ENCODE measurements at regions not wholly inside any gene's neighbourhood (a gene's known extent, or its start where the extent isn't known, plus 50 kb on each side); places are given as distances from the start of the nearest gene placed in this dataset.
"Not testable (repeated sequence)": the region's sequence is repeated elsewhere in the genome, so short reads cannot be mapped to it uniquely, and the experiment has no call there.

- no peak overlapping the region for H3K4me3 ChIP-seq (ENCODE audit: low read depth in 1 of 2, low read length in 2 of 2)
- no peaks in the 10 kb centered on the region for H3K27me3 ChIP-seq (ENCODE audit: control insufficient read depth in 1 of 2, insufficient read depth in 2 of 2, low read length in 2 of 2)
- no peak overlapping the region for H3K27ac ChIP-seq (ENCODE audit: low read depth, low read length)
- no peaks in the 10 kb centered on the region for H3K4me1 ChIP-seq (ENCODE audit: control insufficient read depth in 1 of 2, insufficient read depth in 2 of 2, low read length in 2 of 2)
- no peaks in the 10 kb centered on the region for H3K9me3 ChIP-seq (ENCODE audit: control insufficient read depth in 1 of 2, low read length in 2 of 2)
- no peaks in the 10 kb centered on the region for H3K36me3 ChIP-seq (ENCODE audit: control insufficient read depth in 1 of 2, insufficient read depth in 2 of 2, low read length in 2 of 2)
- H3K9ac ChIP-seq (ENCODE audit: low read depth in 1 of 2, low read length in 2 of 2) = no peak overlapping the region
Measured at GRCh38 chr1:70587872-70588366, 176.9 kb downstream of the CTH start.

DNA sequence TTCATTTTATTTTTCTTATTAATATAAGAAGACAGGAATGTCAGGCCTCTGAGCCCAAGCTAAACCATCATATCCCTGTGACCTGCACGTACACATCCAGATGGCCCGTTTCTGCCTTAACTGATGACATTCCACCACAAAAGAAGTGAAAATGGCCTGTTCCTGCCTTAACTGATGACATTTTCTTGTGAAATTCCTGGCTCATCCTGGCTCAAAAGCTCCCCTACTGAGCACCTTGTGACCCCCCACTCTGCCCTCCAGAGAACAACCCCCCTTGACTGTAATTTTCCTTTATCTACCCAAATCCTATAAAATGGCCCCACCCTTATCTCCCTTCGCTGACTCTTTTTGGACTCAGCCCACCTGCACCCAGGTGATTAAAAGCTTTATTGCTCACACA, 182.5 kb downstream of the CTH start:
- H3K9ac ChIP-seq (ENCODE audit: low read depth in 1 of 2, low read length in 2 of 2); H3K4me3 ChIP-seq (ENCODE audit: low read depth in 1 of 2, low read length in 2 of 2); H3K27me3 ChIP-seq (ENCODE audit: control insufficient read depth in 1 of 2, insufficient read depth in 2 of 2, low read length in 2 of 2); H3K36me3 ChIP-seq (ENCODE audit: control insufficient read depth in 1 of 2, insufficient read depth in 2 of 2, low read length in 2 of 2); H3K9me3 ChIP-seq (ENCODE audit: control insufficient read depth in 1 of 2, low read length in 2 of 2); H3K27ac ChIP-seq (ENCODE audit: low read depth, low read length); H3K4me1 ChIP-seq (ENCODE audit: control insufficient read depth in 1 of 2, insufficient read depth in 2 of 2, low read length in 2 of 2): not testable (repeated sequence)

DNA sequence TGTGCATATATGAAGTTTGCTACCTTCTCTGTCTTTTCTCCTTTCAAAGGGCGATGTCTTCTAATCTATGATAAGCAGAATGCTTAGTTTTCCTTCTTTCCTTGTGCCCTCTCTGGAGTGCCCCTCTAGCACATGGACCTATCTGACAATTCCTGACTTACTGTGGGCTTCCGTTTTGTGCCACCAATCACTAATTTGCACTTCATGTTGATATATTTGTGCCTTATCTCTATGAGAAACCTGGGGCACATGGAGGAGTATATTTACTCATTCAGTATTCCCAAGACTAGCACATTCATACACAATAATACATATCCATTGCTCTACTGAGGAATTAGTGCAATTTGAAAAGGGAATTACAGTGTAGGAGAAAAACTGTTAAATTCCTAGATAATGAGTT, 197.7 kb downstream of the CTH start:
- Histone ChIP-seq H3K4me1 (ENCODE audit: control insufficient read depth in 1 of 2, insufficient read depth in 2 of 2, low read length in 2 of 2) (no peaks in the 10 kb centered on the region), H3K4me3 (ENCODE audit: low read depth in 1 of 2, low read length in 2 of 2) (no peak overlapping the region), H3K27ac (ENCODE audit: low read depth, low read length) (no peak overlapping the region), H3K9ac (ENCODE audit: low read depth in 1 of 2, low read length in 2 of 2) (no peak overlapping the region), H3K27me3 (ENCODE audit: control insufficient read depth in 1 of 2, insufficient read depth in 2 of 2, low read length in 2 of 2) (no peaks in the 10 kb centered on the region), H3K9me3 (ENCODE audit: control insufficient read depth in 1 of 2, low read length in 2 of 2) (no peaks in the 10 kb centered on the region), H3K36me3 (ENCODE audit: control insufficient read depth in 1 of 2, insufficient read depth in 2 of 2, low read length in 2 of 2) (no peaks in the 10 kb centered on the region)

- H3K36me3 ChIP-seq (ENCODE audit: control insufficient read depth in 1 of 2, insufficient read depth in 2 of 2, low read length in 2 of 2); H3K4me1 ChIP-seq (ENCODE audit: control insufficient read depth in 1 of 2, insufficient read depth in 2 of 2, low read length in 2 of 2); H3K4me3 ChIP-seq (ENCODE audit: low read depth in 1 of 2, low read length in 2 of 2); H3K27me3 ChIP-seq (ENCODE audit: control insufficient read depth in 1 of 2, insufficient read depth in 2 of 2, low read length in 2 of 2); H3K27ac ChIP-seq (ENCODE audit: low read depth, low read length); H3K9ac ChIP-seq (ENCODE audit: low read depth in 1 of 2, low read length in 2 of 2); H3K9me3 ChIP-seq (ENCODE audit: control insufficient read depth in 1 of 2, low read length in 2 of 2): not testable (repeated sequence)
Measured at GRCh38 chr1:70610164-70610563, 199.1 kb downstream of the CTH start.

GRCh38 chr1:70616946-70617345, 205.9 kb downstream of the CTH start:
- no peak overlapping the region for H3K9ac ChIP-seq (ENCODE audit: low read depth in 1 of 2, low read length in 2 of 2)

GRCh38 chr1:70617728-70618127, 206.7 kb downstream of the CTH start:
- H3K27me3 ChIP-seq (ENCODE audit: control insufficient read depth in 1 of 2, insufficient read depth in 2 of 2, low read length in 2 of 2) = no peaks in the 10 kb centered on the region
- no peaks in the 10 kb centered on the region for H3K4me1 ChIP-seq (ENCODE audit: control insufficient read depth in 1 of 2, insufficient read depth in 2 of 2, low read length in 2 of 2)
- no peaks in the 10 kb centered on the region for H3K9me3 ChIP-seq (ENCODE audit: control insufficient read depth in 1 of 2, low read length in 2 of 2)
- no peak overlapping the region for H3K9ac ChIP-seq (ENCODE audit: low read depth in 1 of 2, low read length in 2 of 2)
- no peak overlapping the region for H3K4me3 ChIP-seq (ENCODE audit: low read depth in 1 of 2, low read length in 2 of 2)
- H3K36me3 ChIP-seq (ENCODE audit: control insufficient read depth in 1 of 2, insufficient read depth in 2 of 2, low read length in 2 of 2) = no peaks in the 10 kb centered on the region
- no peak overlapping the region for H3K27ac ChIP-seq (ENCODE audit: low read depth, low read length)

More at GRCh38 chr1:70616946-70617345, 205.9 kb downstream of the CTH start:
- no peaks in the 10 kb centered on the region for H3K36me3 ChIP-seq (ENCODE audit: control insufficient read depth in 1 of 2, insufficient read depth in 2 of 2, low read length in 2 of 2)
- H3K9me3 ChIP-seq (ENCODE audit: control insufficient read depth in 1 of 2, low read length in 2 of 2) = no peaks in the 10 kb centered on the region
- H3K27ac ChIP-seq (ENCODE audit: low read depth, low read length) = no peak overlapping the region
- H3K4me3 ChIP-seq (ENCODE audit: low read depth in 1 of 2, low read length in 2 of 2) = no peak overlapping the region
- no peaks in the 10 kb centered on the region for H3K27me3 ChIP-seq (ENCODE audit: control insufficient read depth in 1 of 2, insufficient read depth in 2 of 2, low read length in 2 of 2)
- H3K4me1 ChIP-seq (ENCODE audit: control insufficient read depth in 1 of 2, insufficient read depth in 2 of 2, low read length in 2 of 2) = no peaks in the 10 kb centered on the region

DNA sequence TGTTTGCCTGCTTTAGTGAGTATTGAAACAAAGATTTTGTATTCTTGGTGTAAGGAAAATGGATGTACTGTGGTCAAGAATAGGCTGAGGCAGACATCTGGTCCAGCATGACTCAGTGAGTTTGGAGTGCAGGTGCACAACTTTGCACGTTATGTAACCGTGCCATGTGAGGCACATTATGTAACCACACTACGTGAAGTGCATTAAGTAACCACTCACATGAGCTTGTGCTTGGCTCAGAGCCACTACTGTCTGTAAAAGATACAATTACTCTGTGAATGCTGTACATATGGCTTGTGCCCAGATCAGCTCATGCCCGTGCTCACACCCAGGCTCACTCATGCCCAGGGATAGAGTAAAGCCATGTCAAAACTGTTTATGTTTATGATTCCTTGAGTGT, 216.8 kb downstream of the CTH start:
- Histone ChIP-seq H3K36me3 (ENCODE audit: control insufficient read depth in 1 of 2, insufficient read depth in 2 of 2, low read length in 2 of 2) (no peaks in the 10 kb centered on the region), H3K4me1 (ENCODE audit: control insufficient read depth in 1 of 2, insufficient read depth in 2 of 2, low read length in 2 of 2) (no peaks in the 10 kb centered on the region), H3K27me3 (ENCODE audit: control insufficient read depth in 1 of 2, insufficient read depth in 2 of 2, low read length in 2 of 2) (no peaks in the 10 kb centered on the region), H3K9me3 (ENCODE audit: control insufficient read depth in 1 of 2, low read length in 2 of 2) (no peaks in the 10 kb centered on the region), H3K4me3 (ENCODE audit: low read depth in 1 of 2, low read length in 2 of 2) (no peak overlapping the region), H3K9ac (ENCODE audit: low read depth in 1 of 2, low read length in 2 of 2) (no peak overlapping the region), H3K27ac (ENCODE audit: low read depth, low read length) (no peak overlapping the region)

GRCh38 chr1:70628973-70629372, 217.9 kb downstream of the CTH start:
- no peaks in the 10 kb centered on the region for H3K9me3 ChIP-seq (ENCODE audit: control insufficient read depth in 1 of 2, low read length in 2 of 2)
- H3K36me3 ChIP-seq (ENCODE audit: control insufficient read depth in 1 of 2, insufficient read depth in 2 of 2, low read length in 2 of 2) = no peaks in the 10 kb centered on the region
- no peaks in the 10 kb centered on the region for H3K27me3 ChIP-seq (ENCODE audit: control insufficient read depth in 1 of 2, insufficient read depth in 2 of 2, low read length in 2 of 2)
- H3K4me3 ChIP-seq (ENCODE audit: low read depth in 1 of 2, low read length in 2 of 2) = no peak overlapping the region
- no peak overlapping the region for H3K9ac ChIP-seq (ENCODE audit: low read depth in 1 of 2, low read length in 2 of 2)
- no peaks in the 10 kb centered on the region for H3K4me1 ChIP-seq (ENCODE audit: control insufficient read depth in 1 of 2, insufficient read depth in 2 of 2, low read length in 2 of 2)
- H3K27ac ChIP-seq (ENCODE audit: low read depth, low read length) = no peak overlapping the region

GRCh38 chr1:70633004-70633403, 221.9 kb downstream of the CTH start:
- Histone ChIP-seq H3K36me3 (ENCODE audit: control insufficient read depth in 1 of 2, insufficient read depth in 2 of 2, low read length in 2 of 2) (no peaks in the 10 kb centered on the region), H3K9ac (ENCODE audit: low read depth in 1 of 2, low read length in 2 of 2) (no peak overlapping the region), H3K27me3 (ENCODE audit: control insufficient read depth in 1 of 2, insufficient read depth in 2 of 2, low read length in 2 of 2) (no peaks in the 10 kb centered on the region), H3K4me1 (ENCODE audit: control insufficient read depth in 1 of 2, insufficient read depth in 2 of 2, low read length in 2 of 2) (no peaks in the 10 kb centered on the region), H3K9me3 (ENCODE audit: control insufficient read depth in 1 of 2, low read length in 2 of 2) (no peaks in the 10 kb centered on the region), H3K4me3 (ENCODE audit: low read depth in 1 of 2, low read length in 2 of 2) (no peak overlapping the region), H3K27ac (ENCODE audit: low read depth, low read length) (no peak overlapping the region)

- Histone ChIP-seq H3K27me3 (ENCODE audit: control insufficient read depth in 1 of 2, insufficient read depth in 2 of 2, low read length in 2 of 2) (no peaks in the 10 kb centered on the region), H3K27ac (ENCODE audit: low read depth, low read length) (no peak overlapping the region), H3K4me1 (ENCODE audit: control insufficient read depth in 1 of 2, insufficient read depth in 2 of 2, low read length in 2 of 2) (no peaks in the 10 kb centered on the region), H3K9me3 (ENCODE audit: control insufficient read depth in 1 of 2, low read length in 2 of 2) (no peaks in the 10 kb centered on the region), H3K36me3 (ENCODE audit: control insufficient read depth in 1 of 2, insufficient read depth in 2 of 2, low read length in 2 of 2) (no peaks in the 10 kb centered on the region), H3K4me3 (ENCODE audit: low read depth in 1 of 2, low read length in 2 of 2) (no peak overlapping the region), H3K9ac (ENCODE audit: low read depth in 1 of 2, low read length in 2 of 2) (no peak overlapping the region)
Measured at GRCh38 chr1:70635868-70636267, 224.8 kb downstream of the CTH start.

- Histone ChIP-seq H3K4me1 (ENCODE audit: control insufficient read depth in 1 of 2, insufficient read depth in 2 of 2, low read length in 2 of 2) (no peaks in the 10 kb centered on the region), H3K9me3 (ENCODE audit: control insufficient read depth in 1 of 2, low read length in 2 of 2) (no peaks in the 10 kb centered on the region), H3K4me3 (ENCODE audit: low read depth in 1 of 2, low read length in 2 of 2) (no peak overlapping the region), H3K27me3 (ENCODE audit: control insufficient read depth in 1 of 2, insufficient read depth in 2 of 2, low read length in 2 of 2) (no peaks in the 10 kb centered on the region), H3K27ac (ENCODE audit: low read depth, low read length) (no peak overlapping the region), H3K9ac (ENCODE audit: low read depth in 1 of 2, low read length in 2 of 2) (no peak overlapping the region), H3K36me3 (ENCODE audit: control insufficient read depth in 1 of 2, insufficient read depth in 2 of 2, low read length in 2 of 2) (no peaks in the 10 kb centered on the region)
Measured at GRCh38 chr1:70641868-70642267, 230.8 kb downstream of the CTH start.
